GM21723 (cell line): ENCODE measurements at regions not wholly inside any gene's neighbourhood (a gene's known extent, or its start where the extent isn't known, plus 50 kb on each side); places are given as distances from the start of the nearest gene placed in this dataset.

Experiments used
- ATAC-seq: cut with Tn5 transposase; IDR thresholded peaks from one replicate; pipeline ENCODE4 v1.9.1; 2021; ENCODE audit warnings: mild to moderate bottlenecking, moderate library complexity; ENCODE audit not compliant: unreplicated experiment

DNA sequence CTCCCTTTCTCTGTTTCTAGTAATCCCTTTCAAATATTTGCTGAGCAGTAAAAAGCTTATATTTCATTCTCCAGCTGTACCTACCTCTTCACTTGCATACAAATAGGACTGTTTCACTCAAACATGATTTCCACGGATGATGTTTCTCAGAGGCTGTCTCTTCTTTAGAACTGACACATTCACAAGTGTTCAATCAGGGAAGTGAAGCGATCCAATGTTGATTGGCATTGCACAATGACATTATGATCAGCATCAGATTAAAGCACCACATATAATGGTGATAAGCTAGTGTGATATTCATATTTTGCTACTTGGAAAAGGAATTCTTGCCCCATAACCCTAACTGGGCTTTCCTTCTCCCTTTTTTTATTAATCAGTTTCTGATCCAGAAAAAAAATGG lies 681.8 kb downstream of the TBC1D32 start:
- no peak for ATAC-seq

DNA sequence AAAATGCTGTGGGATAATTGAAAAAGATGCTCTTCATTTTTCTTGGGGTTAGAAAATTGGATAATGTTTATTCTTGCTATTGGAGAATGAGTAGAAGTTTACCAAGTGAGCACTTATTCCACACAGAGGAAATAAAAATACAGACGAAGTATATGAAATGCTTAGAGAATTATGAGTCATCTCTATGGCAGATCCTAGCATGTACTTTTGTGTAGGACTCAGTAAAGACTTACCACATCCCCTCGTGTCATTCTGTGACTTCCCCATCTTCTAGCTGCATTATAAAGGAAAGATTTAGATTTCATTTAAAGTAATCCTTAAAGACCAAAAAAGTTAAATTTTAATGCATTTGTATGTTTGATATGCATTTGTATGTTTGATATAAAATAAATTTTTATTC lies 685.6 kb downstream of the TBC1D32 start:
- no peak for ATAC-seq

DNA sequence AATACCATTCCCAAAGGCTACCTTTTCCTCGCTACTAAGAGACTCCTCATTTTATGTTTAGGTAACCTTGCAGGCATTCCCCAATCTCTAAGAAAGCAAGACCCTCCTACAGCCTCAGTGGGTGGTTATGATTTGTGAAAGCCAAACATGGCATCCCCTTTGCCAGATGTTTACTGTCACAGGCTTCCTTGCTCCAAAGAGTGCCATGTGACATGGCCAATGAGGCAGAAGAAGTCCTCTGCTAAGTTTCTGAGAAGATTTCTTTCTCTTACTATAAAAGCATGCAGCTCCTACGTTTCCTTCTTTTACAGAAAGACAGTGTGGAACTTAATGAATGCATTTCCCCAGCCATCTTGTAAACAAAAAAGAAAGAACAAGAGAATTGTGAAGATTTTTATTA lies 688.2 kb downstream of the TBC1D32 start:
- ATAC-seq: no peak

DNA sequence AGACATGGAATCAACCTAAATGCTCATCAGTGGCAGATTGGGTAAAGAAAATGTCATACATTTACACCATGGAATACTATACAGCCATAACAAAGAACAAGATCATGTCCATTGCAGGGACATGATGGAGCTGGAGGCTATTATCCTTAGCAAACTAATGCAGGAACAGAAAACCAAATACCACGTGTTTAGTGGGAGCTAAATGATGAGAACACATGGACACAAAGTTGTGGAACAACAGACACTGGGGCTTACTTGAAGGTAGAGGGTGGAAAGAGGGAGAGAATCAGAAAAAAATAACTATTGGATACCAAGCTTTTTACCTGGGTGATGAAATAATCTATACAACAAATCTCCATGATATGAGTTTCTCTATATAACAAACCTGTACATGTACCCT lies 701.3 kb downstream of the TBC1D32 start:
- no peak for ATAC-seq

DNA sequence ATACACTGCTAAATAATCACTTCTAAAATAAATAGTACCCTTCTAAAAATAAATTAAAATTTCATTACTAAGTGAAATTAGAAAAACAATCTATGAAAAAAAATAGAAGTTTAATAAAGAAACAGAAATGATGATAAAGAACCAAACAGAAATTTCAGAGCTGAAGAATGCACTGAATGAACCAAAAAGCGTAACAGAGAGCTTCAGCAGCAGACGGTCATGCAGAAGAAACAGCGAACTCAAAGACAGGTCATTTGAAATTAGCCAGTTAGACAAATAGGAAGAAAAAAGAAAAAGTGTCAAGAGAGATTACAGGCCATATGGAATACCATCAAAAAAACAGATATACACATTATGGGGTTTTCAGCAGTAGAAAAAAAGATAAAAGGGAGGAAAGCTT lies 706.7 kb downstream of the TBC1D32 start:
- ATAC-seq: no peak

DNA sequence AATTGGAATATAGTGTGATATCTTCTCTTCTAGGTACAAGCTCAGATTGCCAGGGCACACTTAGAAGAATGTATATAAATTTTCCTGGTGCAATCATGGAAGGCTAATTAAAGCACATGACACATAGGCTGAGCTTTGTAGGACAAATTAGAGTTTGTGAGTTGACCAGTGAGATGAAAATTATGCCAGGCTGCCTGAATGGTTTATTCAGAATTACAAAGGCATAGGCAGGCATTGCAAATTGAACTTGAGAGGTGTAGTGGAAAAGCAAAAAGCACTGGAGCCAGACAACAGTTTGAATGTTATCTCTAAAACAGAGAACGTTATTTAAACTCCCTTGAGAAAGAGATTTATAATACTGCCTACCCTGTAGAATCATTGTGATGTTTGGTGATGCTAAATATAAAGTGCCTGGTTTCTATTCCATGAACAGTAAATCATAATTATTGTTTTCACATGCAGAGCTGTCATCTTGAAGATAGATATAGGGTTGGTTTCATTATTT lies 712.1 kb downstream of the TBC1D32 start:
- no peak for ATAC-seq

DNA sequence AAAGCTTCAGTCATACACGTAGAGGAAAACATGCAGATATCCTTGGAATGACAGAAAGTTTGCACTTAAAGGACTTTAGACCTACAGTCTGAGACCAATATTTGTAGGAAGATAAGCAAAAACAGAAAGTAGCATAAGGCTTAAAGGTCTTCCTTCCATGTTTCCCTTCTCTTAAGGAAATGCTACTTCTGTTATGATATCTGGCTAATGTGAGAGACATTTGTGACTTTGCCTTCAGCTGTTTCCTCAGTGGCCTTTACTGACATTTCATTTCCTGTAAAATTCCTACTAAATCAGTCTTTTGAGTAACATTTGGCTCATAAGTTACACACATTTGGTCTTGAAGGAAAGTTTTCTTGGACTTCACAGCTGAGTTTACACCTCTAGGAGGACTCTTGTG lies 713.4 kb downstream of the TBC1D32 start:
- no peak for ATAC-seq

DNA sequence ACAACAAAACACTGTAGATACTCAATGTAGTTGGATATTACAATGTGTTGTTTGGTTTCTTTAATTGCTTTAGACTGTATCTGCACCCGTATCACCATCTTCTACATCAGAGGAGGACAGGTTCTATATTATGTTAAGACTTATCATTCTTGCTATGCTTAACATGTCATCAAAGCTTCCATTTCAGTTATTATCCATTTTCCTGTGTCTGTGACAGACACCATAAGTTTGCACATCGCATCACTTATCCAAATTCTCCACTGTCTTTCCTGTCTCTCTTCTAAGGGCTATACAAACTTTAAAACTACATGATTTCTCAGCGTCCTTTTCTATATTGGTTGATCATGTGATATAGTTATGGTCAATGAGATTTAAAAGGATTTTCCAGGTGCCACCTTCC lies 719.0 kb downstream of the TBC1D32 start:
- no peak for ATAC-seq

DNA sequence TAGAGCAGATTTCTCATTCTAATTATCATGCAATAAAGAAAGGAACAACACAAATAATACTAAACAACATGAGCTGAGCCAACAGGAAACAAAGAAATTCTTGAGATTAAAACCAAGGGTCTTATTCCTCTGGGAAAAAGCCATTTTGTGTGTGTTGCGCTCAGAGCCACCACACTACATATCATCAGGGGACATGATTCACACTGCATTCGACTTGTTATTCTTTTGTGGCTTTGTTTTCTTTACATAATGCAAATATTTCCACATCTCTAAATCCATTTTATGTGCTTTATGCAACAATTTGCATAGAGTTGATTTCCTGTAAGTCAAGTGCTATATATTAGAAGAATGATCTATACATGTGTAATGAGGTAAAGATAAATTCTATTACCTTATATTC lies 719.6 kb downstream of the TBC1D32 start:
- ATAC-seq: no peak

DNA sequence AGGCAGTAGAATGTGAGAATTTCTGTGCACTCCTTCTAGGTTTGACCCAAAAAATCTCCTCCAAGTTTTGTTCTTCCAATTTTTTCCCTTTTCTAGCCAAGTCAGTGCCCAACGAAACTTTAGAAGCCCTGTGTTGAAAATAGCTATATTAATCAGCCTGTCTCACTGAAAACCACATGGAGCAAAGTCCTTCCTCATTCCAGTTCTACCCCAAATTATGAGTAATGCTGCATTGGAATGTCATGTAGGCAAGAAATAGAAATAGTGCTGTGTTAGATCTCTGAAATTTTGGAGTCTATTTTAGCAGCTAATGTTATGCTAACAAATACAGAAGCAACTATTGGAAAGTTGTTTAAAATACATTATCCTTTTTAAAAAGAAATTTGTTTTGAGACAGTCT lies 725.5 kb downstream of the TBC1D32 start:
- ATAC-seq: no peak

DNA sequence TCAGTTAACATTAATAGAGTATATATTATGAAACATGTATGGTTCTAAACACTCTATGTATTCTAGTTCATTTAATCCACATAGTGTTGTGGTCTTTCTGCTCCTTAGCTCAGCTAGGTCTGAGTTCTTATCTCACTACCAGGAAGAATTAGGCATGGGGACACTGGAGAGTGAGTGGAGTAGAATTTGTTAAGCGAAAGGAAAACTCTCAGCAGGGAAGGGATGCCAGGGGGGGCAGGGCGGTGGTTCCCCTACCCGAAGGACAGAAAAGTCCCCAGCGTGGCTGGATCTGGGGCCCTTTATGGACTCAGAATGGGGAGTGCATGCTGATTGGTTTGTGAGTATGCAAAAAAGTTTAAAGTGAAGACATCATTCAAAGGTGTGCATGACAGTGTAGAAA lies 727.5 kb downstream of the TBC1D32 start:
- ATAC-seq: no peak

DNA sequence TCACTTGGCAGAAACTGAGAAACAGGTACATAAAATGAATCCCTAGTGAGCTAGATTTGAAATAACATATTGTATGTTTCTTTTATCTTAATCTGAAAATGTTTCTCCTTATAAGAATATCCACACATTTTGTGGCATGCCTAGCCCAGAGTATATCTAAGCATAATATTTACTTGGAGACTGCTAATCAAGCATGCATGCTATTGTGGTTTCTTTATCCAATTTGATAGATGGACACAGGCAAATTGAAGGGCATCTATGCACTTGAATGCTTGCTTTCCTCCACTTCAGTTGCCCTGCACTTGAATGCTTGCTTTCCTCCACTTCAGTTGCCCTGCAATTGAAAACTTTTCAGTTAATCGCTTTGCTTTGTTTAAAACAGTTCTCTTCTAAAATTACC lies 729.8 kb downstream of the TBC1D32 start:
- no peak for ATAC-seq

DNA sequence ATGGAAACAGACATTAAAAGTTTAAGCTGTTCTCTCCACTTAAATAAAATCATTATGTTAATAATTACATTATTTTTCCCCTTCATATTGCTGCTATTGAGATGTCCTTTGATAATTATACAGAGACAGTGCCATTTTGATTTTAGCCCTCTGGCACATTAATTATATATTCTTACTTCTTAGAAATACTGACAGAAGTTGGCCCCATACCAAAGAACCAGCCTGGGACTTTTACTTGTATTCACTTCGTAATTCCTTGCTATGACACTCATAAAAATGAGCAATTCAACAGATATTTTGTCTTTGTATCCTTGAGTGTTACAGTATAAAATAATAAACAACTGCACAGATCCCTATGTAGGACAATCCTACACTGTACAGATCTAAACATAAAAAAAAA lies 743.7 kb downstream of the TBC1D32 start:
- no peak for ATAC-seq

DNA sequence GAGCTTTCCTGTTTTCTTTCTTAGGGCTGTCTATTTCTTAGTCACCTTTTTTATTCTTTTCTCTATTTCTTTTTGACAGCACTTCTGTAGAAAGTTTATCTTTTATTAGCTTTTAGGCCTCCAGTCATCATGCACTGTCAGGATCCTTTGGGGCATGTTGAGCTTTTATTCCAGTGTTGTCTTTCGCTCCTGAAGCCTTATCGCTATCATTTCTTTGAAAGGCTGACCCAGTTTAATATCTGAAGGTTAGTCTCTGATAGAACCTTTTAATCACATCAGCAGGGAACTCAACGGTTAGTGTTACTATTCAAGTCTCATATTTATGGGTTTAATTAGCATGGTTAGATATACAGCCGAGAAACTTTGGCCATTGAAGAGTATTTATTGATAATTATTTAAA lies 745.9 kb downstream of the TBC1D32 start:
- no peak for ATAC-seq

DNA sequence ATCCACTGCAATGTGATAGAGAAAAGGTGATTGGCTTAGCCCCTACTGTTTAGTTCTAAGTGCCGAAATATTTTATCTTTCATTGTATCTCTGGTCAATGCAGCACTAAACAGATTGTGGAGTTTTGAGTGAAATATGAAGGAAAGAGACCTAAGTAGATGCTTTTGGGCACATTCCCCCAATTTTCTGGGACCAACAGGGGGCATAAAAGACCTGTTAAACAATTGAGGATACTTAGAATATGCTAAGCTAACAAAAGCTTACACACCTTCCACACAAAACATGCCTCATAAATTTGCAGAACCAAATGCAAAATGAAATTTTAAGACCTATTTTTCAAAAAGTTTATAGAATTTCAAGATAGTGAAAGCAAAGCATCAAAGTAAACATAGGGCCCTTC lies 746.9 kb downstream of the TBC1D32 start:
- ATAC-seq: no peak

DNA sequence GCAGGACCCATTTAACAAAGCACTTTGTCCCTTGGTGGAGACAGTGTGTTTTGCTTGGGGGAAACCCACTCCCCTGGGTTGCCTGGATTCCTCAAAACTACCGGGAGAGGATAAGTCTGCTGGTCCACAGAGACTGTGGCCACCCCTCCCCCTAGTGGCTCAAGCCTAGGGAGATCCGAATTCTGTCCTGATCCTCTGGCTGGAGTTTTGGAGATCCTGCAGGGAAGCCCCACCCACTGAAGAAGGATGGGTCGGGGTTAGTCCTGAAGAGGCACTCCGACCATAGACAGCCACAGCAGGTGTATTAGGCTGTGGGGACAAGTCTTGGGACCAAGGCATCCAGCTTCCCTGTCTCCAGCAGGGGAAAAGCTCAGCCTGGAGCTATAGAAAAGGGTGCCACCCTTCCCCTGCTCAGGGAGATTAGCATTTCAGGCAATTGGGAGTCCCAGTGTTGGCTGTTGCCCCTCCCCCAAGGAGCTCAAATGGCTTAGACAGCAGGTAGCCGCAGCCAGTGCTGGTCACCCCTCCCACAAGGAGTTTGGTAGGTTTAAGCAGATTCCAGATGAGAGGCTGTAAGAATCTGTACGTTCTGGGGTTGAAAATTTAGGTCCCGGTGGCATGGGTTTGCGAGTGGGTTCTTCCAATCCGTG lies 750.0 kb downstream of the TBC1D32 start:
- ATAC-seq: no peak

DNA sequence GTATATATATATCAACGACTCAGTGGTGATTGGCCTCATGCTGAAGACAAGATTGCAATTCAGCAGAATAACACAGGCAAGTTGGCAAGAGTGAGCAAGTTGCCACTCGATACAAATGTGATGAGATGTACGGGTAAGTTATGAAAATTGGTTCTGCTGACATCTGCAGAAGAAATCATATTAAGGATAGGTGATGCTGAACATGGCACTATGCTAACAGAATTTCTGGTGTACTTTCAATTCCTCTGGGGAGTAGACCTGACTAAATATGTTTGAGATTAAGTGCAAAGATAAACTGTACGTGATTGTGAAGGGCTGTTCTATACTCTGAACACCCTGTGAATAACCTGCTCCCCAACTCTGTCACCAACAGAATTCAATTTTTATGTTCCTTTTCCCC lies 758.2 kb downstream of the TBC1D32 start:
- no peak for ATAC-seq

DNA sequence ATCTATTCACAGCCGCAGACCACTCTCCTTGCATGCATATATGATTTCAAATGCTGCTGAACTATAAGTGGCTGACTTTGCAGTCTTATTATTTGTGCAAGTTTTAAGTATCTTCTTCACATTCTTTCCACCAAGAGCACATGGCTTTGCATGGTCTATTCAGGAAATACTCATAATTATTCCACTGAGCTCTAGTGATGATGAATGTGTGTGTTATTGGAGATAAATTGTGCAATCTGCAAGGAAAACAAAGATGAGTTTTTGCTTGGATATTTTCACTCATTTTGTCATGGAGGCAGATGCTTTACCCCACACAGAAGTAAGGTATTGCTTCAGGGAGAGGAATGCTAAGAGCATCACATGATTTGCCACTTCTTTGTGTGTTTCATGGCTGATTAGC lies 764.6 kb downstream of the TBC1D32 start:
- ATAC-seq: no peak

DNA sequence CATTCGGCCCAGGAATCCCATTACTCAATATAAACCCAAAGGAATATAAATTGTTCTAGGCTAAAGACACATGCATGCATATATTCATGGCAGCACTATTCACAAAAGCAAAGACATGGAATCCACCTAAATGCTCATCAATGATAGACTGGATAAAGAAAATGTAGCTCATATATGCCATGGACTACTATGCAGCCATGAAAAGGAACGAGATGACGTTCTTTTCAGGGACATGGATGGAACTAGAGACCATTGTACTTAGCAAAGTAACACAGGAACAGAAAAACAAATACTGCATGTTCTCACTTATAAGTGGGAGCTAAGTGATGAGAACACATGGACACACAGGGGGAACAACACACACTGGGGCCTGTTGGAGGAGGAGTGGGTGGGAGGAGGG lies 769.5 kb downstream of the TBC1D32 start:
- no peak for ATAC-seq

DNA sequence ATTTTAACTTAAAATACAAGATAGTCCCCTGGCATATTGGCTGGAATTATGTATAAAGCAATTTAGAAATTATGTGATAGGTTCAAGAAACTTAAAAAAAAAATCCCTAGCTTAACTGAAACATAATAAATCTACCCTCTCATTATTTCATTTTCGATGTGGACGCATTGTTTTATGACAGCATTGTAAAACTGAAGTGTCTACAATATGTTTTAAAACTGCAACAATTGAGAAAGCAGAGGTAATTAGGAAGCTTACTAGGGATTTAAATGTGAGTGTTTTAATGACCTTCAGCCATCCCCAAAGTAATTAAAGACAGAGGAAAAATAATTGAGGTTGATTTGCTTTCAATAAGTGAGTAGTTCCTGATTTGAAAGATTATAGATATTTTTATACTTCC lies 776.0 kb downstream of the TBC1D32 start:
- no peak for ATAC-seq

DNA sequence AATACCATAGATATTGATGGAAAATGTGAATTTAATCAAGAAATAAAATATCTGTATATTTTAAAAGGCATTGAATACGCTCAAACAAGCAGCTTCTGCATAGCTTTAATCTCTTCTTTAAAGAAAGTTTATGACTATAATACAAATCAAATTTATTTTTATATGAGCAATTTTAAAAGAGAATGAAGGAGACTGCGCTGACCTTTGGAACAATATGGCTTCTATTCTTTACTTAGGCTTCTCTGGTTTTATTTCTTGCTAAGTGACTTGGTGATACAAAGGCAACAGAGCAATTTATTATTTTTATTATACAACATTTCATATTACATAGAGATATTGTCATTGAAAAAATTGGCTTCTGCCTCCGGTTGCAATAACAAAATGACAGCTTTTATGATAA lies 776.7 kb downstream of the TBC1D32 start:
- ATAC-seq: no peak

DNA sequence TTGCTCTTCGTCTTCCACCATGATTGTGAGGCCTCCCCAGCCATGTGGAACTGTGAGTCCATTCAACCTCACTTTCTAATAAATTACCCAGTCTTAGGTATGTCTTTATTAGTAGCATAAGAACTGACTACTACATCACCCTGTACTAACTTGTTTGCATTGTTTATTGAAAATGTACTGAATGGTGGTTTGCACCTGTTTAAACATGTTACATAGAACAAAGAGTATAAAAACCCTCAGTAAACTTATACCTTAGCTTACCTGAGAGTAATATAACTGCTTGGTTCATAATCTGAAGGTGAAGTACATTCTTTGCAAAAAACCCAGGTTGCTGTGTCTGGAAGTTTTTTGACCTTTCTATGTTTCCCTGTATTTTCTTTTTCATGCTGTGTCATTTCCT lies 777.8 kb downstream of the TBC1D32 start:
- no peak for ATAC-seq

DNA sequence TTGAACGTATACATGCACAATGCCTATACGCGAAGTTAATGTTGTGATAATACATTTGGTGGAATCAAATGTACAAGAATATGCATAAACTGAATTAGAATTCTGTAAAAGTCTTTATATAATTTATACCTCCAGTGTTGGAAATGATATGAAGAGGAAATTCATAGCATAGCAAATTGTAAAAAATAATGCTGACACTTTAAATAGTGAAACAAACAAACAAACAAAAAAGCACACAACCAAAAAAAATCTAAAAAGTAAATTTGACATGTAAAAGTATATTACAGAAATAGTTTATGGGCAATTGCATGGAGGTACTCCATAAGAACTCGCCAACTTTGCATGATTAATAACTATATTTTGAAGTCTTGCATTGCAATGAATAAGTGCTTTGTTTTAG lies 780.9 kb downstream of the TBC1D32 start:
- no peak for ATAC-seq
